ENCODE measurements at regions not wholly inside any gene's neighbourhood (a gene's known extent, or its start where the extent isn't known, plus 50 kb on each side); places are given as distances from the start of the nearest gene placed in this dataset.

- TF ChIP-seq JUND (IDR thresholded peaks at IDR 0.05) (no peak), HNF4G (IDR thresholded peaks at IDR 0.05) (no peak)
- Histone ChIP-seq H3K4me1 (ENCODE audit: control insufficient read depth in 4 of 4, insufficient read depth in 4 of 4, low read length in 3 of 4) (no peaks in the 10 kb centered on the region), H3K27me3 (ENCODE audit: control insufficient read depth in 4 of 4, insufficient read depth in 4 of 4, low read length in 3 of 4) (peaks cover 0 to 3% (median 0%) of the 10 kb centered on the region in 4 donors), H3K9me3 (ENCODE audit: control insufficient read depth in 4 of 4, low read length in 3 of 4) (no peaks in the 10 kb centered on the region), H3K27ac (ENCODE audit: low read depth in 1 of 2, low read length in 2 of 2) (no peak overlapping the region), H3K9ac (ENCODE audit: low read depth in 1 of 2, low read length in 2 of 2) (no peak overlapping the region), H3K4me3 (ENCODE audit: low read depth in 1 of 3, low read length in 3 of 3) (no peak overlapping the region), H3K36me3 (ENCODE audit: control insufficient read depth in 4 of 4, insufficient read depth in 3 of 4, low read depth in 1 of 4, low read length in 3 of 4) (no peaks in the 10 kb centered on the region)
- 90% methylated on average over 1 of the region's 1 CpG for WGBS
- no peak for DNase-seq (ENCODE audit: low spot score)
These were observed 259.3 kb upstream of the MDFIC2 start for GRCh38 chr3:70571696-70572095.

GRCh38 chr3:70570584-70570983 lies 258.1 kb upstream of the MDFIC2 start:
- no peak for DNase-seq (ENCODE audit: low spot score)
- Histone ChIP-seq H3K9me3 (ENCODE audit: control insufficient read depth in 4 of 4, low read length in 3 of 4) (no peaks in the 10 kb centered on the region), H3K4me1 (ENCODE audit: control insufficient read depth in 4 of 4, insufficient read depth in 4 of 4, low read length in 3 of 4) (no peaks in the 10 kb centered on the region), H3K9ac (ENCODE audit: low read depth in 1 of 2, low read length in 2 of 2) (no peak overlapping the region), H3K4me3 (ENCODE audit: low read depth in 1 of 3, low read length in 3 of 3) (no peak overlapping the region), H3K27me3 (ENCODE audit: control insufficient read depth in 4 of 4, insufficient read depth in 4 of 4, low read length in 3 of 4) (peaks cover 0 to 3% (median 0%) of the 10 kb centered on the region in 4 donors), H3K36me3 (ENCODE audit: control insufficient read depth in 4 of 4, insufficient read depth in 3 of 4, low read depth in 1 of 4, low read length in 3 of 4) (no peaks in the 10 kb centered on the region), H3K27ac (ENCODE audit: low read depth in 1 of 2, low read length in 2 of 2) (no peak overlapping the region)
- TF ChIP-seq ZBTB33 (IDR thresholded peaks at IDR 0.05) (no peak), FOXA1 (IDR thresholded peaks at IDR 0.05) (no peak), GABPA (IDR thresholded peaks at IDR 0.05 in 1 of 2, conservative IDR thresholded peaks at IDR 0.05 in 1 of 2) (no peak), JUND (IDR thresholded peaks at IDR 0.05) (no peak), TAF1 (conservative IDR thresholded peaks at IDR 0.05) (no peak), HNF4G (IDR thresholded peaks at IDR 0.05) (no peak), NR2F2 (IDR thresholded peaks at IDR 0.05) (no peak), EGR1 (IDR thresholded peaks at IDR 0.05; ENCODE audit: low read depth in 2 of 2) (no peak), RAD21 (IDR thresholded peaks at IDR 0.05) (no peak), REST (IDR thresholded peaks at IDR 0.05) (no peak), YY1 (IDR thresholded peaks at IDR 0.05) (no peak)
- TF ChIP-seq, protein P1, sequence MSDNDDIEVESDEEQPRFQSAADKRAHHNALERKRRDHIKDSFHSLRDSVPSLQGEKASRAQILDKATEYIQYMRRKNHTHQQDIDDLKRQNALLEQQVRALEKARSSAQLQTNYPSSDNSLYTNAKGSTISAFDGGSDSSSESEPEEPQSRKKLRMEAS (IDR thresholded peaks at IDR 0.05), result no peak
- WGBS, result 96% methylated on average over 1 of the region's 1 CpG

DNA sequence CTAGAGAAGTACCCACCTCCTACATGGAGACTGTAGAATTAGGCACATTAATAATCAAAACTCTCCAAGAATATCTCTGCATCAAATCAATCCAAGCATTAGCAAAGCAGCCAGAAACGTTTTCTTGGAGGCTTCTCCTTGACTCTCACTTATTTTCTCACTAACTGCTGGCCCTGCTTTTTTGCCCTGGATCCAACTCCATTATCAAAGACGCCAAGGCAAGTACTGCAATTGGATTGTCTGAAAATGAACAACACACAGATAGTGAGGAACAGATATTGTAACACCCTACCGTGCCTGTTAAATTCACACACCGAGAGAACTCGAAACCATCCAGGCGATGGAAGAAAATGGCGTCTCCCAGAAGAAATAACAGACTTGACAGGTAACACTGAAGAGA lies 256.2 kb upstream of the MDFIC2 start:
- no peak overlapping the region for H3K27ac ChIP-seq (ENCODE audit: low read depth in 1 of 2, low read length in 2 of 2)
- peaks cover 0 to 6% (median 0%) of the 10 kb centered on the region in 4 donors for H3K27me3 ChIP-seq (ENCODE audit: control insufficient read depth in 4 of 4, insufficient read depth in 4 of 4, low read length in 3 of 4)
- H3K4me3 ChIP-seq (ENCODE audit: low read depth in 1 of 3, low read length in 3 of 3), result no peak overlapping the region
- H3K36me3 ChIP-seq (ENCODE audit: control insufficient read depth in 4 of 4, insufficient read depth in 3 of 4, low read depth in 1 of 4, low read length in 3 of 4), result no peaks in the 10 kb centered on the region
- no peaks in the 10 kb centered on the region for H3K4me1 ChIP-seq (ENCODE audit: control insufficient read depth in 4 of 4, insufficient read depth in 4 of 4, low read length in 3 of 4)
- 87% methylated on average over 7 of the region's 7 CpGs for WGBS
- H3K9me3 ChIP-seq (ENCODE audit: control insufficient read depth in 4 of 4, low read length in 3 of 4), result no peaks in the 10 kb centered on the region
- H3K9ac ChIP-seq (ENCODE audit: low read depth in 1 of 2, low read length in 2 of 2), result no peak overlapping the region
- DNase-seq (ENCODE audit: low spot score), result no peak
- TF ChIP-seq TAF1 (conservative IDR thresholded peaks at IDR 0.05) (no peak), GABPA (IDR thresholded peaks at IDR 0.05 in 1 of 2, conservative IDR thresholded peaks at IDR 0.05 in 1 of 2) (no peak), FOXA2 (IDR thresholded peaks at IDR 0.05) (no peak), FOXA1 (IDR thresholded peaks at IDR 0.05) (no peak), HNF4G (IDR thresholded peaks at IDR 0.05) (no peak), EGR1 (IDR thresholded peaks at IDR 0.05; ENCODE audit: low read depth in 2 of 2) (no peak), RXRA (IDR thresholded peaks at IDR 0.05) (no peak), SP1 (IDR thresholded peaks at IDR 0.05) (no peak), JUND (IDR thresholded peaks at IDR 0.05) (no peak), NR2F2 (IDR thresholded peaks at IDR 0.05) (no peak), RAD21 (IDR thresholded peaks at IDR 0.05) (no peak), YY1 (IDR thresholded peaks at IDR 0.05) (no peak), HNF4A (conservative IDR thresholded peaks at IDR 0.05) (no peak), ZBTB33 (IDR thresholded peaks at IDR 0.05) (no peak)
- TF ChIP-seq, protein P2, sequence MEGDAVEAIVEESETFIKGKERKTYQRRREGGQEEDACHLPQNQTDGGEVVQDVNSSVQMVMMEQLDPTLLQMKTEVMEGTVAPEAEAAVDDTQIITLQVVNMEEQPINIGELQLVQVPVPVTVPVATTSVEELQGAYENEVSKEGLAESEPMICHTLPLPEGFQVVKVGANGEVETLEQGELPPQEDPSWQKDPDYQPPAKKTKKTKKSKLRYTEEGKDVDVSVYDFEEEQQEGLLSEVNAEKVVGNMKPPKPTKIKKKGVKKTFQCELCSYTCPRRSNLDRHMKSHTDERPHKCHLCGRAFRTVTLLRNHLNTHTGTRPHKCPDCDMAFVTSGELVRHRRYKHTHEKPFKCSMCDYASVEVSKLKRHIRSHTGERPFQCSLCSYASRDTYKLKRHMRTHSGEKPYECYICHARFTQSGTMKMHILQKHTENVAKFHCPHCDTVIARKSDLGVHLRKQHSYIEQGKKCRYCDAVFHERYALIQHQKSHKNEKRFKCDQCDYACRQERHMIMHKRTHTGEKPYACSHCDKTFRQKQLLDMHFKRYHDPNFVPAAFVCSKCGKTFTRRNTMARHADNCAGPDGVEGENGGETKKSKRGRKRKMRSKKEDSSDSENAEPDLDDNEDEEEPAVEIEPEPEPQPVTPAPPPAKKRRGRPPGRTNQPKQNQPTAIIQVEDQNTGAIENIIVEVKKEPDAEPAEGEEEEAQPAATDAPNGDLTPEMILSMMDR (IDR thresholded peaks at IDR 0.05; ENCODE audit: low read depth, low read length, missing input control), result no peak
- TF ChIP-seq, protein P1 (IDR thresholded peaks at IDR 0.05), result no peak

Measured in liver (tissue), 8 donors.